ENCODE measurements at regions not wholly inside any gene's neighbourhood (a gene's known extent, or its start where the extent isn't known, plus 50 kb on each side); places are given as distances from the start of the nearest gene placed in this dataset.

- no peak for TF ChIP-seq EZH2 (IDR thresholded peaks at IDR 0.05; ENCODE audit: low read depth, unreplicated experiment)
- no peak for TF ChIP-seq POLR2AphosphoS5 (IDR thresholded peaks at IDR 0.05; ENCODE audit: low read depth)
- TF ChIP-seq CTCF (conservative IDR thresholded peaks at IDR 0.05; ENCODE audit: low read depth in 2 of 2) = no peak
- TF ChIP-seq, protein P1, sequence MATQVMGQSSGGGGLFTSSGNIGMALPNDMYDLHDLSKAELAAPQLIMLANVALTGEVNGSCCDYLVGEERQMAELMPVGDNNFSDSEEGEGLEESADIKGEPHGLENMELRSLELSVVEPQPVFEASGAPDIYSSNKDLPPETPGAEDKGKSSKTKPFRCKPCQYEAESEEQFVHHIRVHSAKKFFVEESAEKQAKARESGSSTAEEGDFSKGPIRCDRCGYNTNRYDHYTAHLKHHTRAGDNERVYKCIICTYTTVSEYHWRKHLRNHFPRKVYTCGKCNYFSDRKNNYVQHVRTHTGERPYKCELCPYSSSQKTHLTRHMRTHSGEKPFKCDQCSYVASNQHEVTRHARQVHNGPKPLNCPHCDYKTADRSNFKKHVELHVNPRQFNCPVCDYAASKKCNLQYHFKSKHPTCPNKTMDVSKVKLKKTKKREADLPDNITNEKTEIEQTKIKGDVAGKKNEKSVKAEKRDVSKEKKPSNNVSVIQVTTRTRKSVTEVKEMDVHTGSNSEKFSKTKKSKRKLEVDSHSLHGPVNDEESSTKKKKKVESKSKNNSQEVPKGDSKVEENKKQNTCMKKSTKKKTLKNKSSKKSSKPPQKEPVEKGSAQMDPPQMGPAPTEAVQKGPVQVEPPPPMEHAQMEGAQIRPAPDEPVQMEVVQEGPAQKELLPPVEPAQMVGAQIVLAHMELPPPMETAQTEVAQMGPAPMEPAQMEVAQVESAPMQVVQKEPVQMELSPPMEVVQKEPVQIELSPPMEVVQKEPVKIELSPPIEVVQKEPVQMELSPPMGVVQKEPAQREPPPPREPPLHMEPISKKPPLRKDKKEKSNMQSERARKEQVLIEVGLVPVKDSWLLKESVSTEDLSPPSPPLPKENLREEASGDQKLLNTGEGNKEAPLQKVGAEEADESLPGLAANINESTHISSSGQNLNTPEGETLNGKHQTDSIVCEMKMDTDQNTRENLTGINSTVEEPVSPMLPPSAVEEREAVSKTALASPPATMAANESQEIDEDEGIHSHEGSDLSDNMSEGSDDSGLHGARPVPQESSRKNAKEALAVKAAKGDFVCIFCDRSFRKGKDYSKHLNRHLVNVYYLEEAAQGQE (IDR thresholded peaks at IDR 0.05; ENCODE audit: unreplicated experiment) = no peak
- TF ChIP-seq CREB1 (CRISPR knock-in tag; IDR thresholded peaks at IDR 0.05; ENCODE audit: low read depth) = no peak
- TF ChIP-seq ZNF114 (CRISPR knock-in tag; IDR thresholded peaks at IDR 0.05) = no peak
Measured at GRCh38 chr14:51513933-51514332, 137.8 kb upstream of the FRMD6 start.
